PC-9 (cell line): ENCODE measurements at regions not wholly inside any gene's neighbourhood (a gene's known extent, or its start where the extent isn't known, plus 50 kb on each side); places are given as distances from the start of the nearest gene placed in this dataset.

Experiments used
- CTCF ChIP-seq: fragments of 200-600 bp; sonication (generic); conservative IDR thresholded peaks from 2 replicates; pipeline ENCODE4 v1.6.1; 2017; ENCODE audit warnings: mixed run types, antibody characterized with exemption, mild to moderate bottlenecking, moderate library complexity
- EZH2 ChIP-seq: fragments of 200-600 bp; sonication (generic); IDR thresholded peaks from 2 replicates; pipeline ENCODE4 v1.8.0; 2017; ENCODE audit warnings: antibody characterized with exemption, low read depth

GRCh38 chr6:145175470-145175869 lies 559.9 kb downstream of the EPM2A start:
- TF ChIP-seq CTCF: no peak
- TF ChIP-seq EZH2: no peak
